ENCODE measurements at regions not wholly inside any gene's neighbourhood (a gene's known extent, or its start where the extent isn't known, plus 50 kb on each side); places are given as distances from the start of the nearest gene placed in this dataset.
"Not testable (repeated sequence)": the region's sequence is repeated elsewhere in the genome, so short reads cannot be mapped to it uniquely, and the experiment has no call there.

DNA sequence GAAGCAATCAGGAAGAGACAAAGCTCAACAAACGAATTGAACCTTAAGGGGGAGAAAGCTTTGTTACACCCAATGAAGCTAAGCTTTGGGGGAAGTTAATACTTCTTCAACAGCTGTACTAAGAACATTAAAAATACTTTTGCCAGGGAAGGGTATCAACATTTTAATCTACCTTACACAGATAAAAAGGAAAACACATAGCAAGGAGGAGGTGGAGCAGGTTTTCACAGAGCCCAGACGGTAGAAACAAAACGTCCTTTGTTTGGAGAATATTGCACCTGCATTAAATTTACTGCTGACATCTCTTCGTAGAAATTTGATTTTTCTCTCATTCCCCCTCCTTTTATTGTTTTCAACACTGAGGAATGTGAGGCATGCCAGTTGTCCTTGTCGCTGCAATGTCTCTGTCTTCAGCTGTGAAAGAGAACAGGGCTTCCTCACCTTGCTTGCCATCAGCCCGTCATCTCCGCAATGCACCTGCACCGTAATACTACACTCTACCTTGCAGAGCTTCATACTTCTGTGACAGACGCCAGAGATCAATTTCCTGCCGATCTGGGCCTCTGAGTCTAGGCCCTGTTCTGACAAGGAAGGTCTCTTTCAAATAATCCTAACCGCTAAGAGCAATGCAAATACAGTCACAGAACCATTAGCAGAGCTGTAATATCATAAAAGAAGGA is 270.8 kb downstream of the SPRY2 start:
- no peak for FAIRE-seq

DNA sequence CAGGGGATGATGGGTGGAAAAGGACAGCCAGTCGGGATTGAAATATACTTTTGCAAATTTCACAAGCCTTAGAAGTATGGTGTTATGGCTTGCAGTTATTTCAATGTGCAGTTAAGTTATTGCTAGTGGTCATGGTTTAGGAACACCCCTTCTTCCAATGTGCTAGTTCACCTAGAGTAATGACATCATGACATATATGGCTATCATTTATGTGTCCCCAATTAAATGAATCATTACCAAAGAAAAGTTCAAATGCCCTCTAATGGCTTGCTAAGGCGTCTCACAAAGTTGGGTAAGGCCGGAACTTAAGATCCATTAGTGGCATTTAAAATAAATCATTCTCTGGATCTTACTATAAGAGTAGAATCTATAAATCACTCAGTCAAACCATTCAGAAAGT is 271.6 kb downstream of the SPRY2 start:
- no peak for FAIRE-seq

DNA sequence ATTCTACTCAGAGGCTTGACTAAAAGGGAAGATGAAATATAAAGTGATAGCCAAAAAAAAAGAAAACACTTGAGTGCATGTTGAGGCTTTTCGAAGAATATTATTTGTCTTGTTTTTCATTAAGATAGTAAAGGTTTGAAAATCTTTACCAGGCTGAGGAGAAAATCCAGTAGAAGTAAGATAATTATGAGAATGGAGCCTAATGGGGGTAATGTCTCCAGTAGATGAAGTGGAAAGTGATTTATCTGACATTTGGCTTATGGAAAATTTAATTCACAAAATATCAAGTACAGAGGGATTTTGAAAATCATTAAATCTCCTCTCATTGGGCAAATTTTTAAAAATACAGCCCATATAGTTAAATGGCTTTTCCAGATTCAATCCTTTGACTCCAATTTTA is 274.9 kb downstream of the SPRY2 start:
- FAIRE-seq, result no peak

DNA sequence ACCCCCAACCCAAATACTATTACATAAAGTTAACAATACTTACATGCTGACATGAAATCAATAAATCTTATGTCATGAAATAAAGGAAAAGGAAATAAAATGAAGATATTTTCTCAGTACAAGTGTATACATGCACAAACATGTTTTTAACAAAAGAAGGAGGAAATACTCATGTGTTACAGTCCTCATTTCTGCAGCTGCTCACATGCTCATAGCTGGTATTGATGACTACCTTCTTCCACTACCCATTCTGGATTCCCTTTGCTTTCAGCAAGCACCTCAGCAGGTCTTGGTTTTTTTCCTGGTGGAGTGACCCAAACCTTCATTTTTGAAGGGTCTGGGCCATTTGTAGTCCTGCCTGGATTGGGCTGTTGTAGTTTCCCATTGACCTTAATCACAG is 278.5 kb downstream of the SPRY2 start:
- FAIRE-seq, result not testable (repeated sequence)

DNA sequence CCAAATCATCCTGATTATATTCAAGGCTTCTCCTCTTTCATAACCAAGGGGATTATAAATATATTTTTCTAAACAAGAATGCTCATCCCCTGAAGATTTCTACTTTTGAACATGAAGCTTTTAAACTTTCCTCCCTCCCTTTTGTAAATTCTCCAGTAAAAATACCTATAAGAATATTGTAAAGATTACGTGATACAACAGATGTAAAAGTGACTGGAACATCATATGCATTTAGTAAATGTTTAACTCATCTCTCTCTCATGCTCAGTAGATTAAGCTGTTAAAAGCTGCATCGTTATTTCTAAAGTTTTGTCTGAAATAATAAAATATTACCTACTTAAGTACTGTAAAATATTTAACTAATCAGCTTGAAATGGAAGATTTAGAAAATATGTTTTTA is 281.1 kb downstream of the SPRY2 start:
- FAIRE-seq, result no peak

DNA sequence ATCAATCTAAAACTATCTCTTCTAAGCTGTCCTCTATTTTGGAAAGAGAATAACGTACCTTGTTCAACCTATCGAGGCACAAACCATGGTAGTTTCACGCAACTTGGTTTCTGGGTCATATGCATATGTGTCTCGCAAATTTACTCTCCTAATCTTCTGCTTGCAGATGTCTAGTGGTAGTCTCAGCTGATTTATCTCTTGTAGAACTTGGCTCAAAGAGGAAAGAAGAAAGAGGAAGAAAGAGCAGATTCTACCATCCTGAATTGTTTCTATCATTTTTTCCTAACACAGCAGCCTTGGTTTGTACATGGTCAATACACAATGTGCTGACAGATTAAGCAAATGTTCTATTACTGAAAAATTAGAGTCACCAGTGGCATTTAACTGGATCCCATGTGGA is 282.3 kb downstream of the SPRY2 start:
- no peak for FAIRE-seq

DNA sequence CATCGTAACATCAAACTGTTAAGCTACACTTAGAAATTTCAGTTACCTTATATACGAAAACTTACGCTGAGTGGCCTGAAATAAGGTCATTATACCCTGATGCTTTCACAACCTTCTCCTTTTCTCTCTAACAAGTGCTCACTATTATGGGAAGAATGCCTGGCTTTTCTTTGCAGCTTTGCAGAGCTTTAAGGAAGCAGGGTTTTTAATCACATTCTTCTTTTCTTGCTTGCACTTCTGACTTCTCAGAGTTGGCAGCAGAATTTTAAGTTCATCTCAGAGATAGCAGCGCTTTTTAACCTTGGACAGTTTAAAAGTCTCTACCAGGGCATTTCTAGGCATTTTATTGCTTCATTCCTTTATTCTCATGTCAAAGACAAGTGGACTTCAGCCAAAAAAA is 285.1 kb downstream of the SPRY2 start:
- FAIRE-seq, result no peak

DNA sequence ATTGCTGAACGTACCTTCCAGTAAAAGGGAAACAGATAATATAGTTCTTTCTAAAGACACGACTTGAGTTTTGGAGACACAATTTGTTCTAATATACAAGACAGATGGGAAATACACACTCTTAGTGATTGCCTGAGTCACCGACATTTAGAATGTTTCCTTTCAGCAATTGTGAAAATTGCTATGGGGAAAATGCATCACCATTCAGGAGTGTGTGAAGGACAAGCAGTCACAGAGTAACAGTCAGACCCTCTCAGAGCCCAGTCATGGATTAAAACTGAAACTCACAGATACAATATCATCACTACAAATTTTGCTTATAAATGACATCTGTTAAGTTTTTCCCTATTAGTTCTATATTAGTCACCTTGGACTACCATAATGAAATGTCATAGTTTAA is 286.1 kb downstream of the SPRY2 start:
- no peak for FAIRE-seq

DNA sequence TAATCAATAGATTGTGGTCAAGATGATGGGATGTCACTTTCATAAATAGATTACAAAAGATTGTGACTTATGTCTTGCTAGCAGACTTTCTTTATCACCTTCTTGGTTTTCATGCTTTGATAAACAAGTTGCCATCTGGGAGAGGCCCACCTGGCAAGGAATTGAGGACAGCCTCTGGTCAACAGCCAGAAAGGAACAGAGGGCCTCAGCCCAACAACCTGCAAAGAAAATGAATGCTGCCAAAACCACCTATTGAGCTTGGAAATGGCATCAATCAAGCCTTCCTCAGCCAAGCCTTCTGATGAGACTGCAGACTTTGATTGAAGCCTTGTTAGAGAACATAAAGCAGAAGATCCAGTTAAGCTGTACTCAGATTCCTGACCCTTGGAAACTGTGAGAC is 288.6 kb downstream of the SPRY2 start:
- FAIRE-seq, result no peak

DNA sequence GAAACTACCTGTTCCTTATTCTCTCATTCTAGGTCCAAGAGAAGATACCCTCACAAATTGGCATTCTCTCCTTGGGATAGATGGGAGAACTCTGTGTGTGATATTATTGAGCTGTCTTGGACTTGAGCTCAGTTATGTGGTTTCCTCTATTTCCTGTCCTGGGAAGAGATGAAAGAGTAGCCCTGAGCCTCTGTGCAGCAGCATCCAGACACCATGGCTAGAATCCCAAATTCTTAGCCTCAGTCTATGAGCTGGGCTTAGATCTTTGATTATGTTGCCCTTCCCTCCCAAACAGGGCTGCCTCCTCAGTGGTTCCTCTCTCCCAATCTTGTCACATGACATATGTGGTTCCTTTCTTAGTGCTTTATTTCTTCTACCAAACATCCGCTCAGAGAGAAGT is 290.7 kb downstream of the SPRY2 start:
- no peak for FAIRE-seq

DNA sequence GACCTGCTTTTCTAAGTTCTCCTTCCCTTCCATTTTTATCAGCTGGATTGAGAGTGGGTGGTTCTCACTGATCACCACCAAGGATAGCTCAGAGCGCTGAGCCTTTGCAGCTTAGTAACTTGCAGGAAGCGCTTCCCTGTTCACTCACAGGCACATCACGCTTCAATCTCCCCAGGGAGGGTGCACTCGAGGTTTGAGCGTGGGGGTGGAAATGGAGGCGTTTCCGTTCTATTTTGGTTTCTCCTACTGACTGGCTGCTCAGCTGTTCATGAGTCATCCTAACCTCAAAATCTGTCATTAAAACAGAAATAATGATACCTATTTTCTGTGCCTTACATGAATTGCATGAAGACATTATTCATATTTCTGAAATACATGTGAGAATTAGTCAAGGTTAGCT is 292.1 kb downstream of the SPRY2 start:
- no peak for FAIRE-seq

DNA sequence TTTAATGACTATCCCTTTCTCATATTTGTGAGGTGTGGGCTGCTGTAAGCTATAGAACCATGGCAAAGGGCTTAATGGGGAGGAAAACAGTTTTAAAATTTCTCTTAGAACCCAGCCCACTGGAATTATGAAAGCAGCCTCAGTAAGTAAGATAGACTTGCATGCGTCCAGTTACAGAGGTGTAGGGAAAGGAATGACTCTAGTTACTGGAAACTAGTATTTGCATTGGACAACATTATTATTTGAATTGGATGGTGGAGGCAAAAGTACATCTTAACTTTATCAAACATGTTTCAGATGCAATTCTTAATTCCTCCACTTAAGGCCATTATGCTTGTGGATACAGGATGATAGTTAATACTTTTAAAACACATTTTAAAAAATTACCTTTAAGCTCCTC is 292.9 kb downstream of the SPRY2 start:
- FAIRE-seq, result no peak

DNA sequence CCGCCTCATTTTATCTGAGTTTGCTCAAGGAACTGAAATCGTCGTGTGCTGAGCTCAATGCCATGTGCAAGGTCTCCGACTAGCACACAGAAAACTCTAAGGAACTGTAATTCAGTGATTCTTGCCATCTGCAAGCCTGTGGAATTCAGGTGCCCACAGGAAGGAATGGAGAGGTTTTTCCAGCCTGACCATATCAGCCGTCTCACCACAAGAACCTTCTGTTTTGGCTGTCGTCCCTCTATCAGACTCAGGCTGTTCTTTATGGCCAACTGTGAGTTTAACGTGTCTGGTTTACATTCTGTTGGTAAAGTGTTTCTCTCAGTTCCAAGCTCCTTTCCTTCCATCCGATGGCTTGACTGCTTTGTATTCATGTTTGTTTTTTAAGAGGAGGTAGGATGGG is 293.5 kb downstream of the SPRY2 start:
- no peak for FAIRE-seq

DNA sequence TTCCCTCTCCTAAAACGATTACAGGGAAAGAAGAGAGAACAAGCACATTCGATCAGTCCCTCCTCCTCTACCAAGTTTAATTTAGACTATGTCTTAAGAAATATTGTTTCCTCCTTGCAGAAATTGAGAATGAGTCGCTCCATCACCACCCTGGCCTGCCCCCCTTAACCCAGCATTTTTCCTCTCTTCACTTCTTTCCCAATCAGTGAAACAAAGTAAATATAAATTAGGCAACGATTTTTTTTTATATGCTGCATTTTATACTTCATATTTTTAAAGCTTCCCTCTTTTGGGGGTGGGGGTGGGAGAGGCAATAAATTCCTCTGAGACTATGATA is 300.0 kb downstream of the SPRY2 start:
- no peak for FAIRE-seq

DNA sequence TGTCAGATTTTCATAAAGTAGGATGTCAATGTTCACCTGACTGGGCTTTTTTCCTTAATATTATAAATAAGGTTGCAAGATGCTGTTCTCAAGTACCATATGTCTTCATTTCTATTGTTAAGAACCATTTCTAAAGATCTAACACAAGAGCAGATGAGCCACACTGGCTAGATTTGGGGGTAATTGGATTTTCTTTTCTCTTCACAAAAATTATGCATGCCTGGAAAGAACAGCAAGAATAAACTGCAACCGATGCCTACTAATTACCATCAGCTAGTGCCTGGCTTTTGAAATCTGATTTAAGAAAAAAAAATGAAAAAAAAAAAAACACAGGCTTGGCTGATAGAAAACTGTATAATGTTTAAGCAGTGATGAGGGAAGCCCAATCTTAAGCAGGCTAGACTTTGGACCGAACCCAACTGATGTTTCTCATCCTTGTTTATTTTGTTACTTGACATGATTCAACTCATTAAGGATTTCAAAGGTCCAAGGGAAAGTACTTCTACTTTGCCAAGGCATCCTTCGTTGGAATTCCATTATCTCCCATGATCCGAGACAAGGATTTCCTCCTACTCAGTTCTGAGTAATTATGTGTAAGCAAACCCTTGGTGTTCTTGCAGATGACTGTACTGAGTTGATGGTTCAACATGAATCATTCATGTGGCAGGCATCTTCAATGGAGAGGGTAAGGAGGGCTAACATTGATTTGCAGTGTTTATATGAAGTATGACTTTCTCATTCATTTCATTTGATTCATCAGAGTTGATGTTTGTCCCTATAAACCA is 300.5 kb downstream of the SPRY2 start:
- FAIRE-seq, result no peak

DNA sequence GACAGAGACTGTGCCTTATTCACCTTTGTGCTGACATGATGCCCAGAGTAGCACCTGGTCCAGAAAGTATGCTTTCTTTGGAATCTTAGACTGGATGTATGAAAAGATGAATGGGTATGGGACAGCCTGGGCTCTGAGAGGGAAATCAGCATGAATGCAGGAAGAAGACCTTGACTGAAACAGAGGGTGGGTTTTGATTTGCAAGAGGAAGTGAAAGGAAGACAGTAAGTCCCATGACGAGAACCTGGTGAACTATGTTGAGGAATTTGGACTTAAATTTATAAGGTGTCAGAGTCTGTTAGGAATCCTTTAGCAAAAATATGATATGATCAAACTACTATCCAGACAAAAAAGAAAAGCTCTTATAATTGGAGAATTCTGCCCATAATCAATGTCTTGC is 301.9 kb downstream of the SPRY2 start:
- FAIRE-seq, result no peak

DNA sequence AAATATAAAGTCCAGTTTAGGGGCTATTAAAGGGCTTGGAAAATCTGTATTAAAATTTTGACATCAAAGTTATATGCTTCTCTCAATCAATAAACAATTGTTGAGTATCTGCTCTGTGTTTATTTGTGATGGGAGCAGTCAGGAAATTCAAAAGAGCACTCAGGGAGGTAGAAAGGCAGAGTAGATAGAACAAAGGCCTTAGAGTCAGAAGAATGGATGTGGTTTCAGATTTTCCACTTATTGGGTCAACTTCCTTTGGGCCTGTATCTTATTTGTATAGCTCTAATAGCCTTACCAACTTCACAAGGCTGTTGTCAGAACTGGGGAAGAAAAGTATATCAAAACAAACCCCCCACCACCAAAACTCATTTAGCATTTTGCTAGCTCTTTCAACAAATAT is 302.6 kb downstream of the SPRY2 start:
- FAIRE-seq, result no peak

DNA sequence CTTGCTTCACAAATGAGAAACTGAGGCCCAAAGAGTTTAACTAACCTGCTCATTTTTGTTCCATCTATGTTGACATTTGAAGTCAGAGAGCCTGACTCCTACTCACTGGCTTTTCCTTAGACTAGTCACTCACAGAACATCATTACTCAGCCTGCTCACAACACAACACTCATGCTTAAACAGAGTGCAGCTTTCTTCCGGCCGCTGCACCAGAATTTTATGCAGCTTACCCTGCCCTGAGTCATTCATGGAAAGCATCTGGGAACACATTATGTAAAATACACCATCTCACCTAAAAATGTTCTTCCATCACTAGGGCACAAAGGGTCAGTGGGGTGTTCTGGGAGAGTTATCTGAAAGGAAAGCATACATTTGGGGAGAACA is 303.4 kb downstream of the SPRY2 start:
- no peak for FAIRE-seq

DNA sequence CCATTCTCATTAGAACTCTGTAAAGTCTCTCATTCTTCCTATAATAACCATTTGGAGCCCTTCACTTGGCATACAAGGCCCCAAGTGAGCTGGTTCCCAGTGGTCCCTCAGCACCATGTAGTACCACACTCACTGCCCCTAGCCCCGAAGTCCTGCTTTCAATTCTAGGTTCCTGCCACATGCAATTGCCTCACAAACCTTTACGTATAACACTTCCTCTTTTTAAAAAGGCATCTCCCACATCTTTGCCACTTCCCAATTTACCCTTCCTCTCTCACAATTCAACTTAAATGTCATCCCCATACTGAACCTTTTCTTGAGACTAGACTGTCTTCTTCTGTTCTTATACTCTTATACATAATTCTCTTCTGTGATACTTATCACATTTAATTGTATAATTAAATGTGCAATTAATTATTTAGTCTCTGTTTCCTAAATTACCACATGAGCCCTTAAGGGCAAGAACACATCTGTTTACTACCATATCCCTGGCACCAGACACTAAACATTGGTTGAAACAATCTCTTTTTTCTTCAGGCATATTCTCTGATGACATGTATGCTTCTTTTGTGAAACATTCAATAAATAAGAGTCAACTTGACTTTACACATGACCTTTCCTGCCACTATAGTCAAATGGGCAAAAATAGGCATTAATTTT is 304.0 kb downstream of the SPRY2 start:
- no peak for FAIRE-seq

DNA sequence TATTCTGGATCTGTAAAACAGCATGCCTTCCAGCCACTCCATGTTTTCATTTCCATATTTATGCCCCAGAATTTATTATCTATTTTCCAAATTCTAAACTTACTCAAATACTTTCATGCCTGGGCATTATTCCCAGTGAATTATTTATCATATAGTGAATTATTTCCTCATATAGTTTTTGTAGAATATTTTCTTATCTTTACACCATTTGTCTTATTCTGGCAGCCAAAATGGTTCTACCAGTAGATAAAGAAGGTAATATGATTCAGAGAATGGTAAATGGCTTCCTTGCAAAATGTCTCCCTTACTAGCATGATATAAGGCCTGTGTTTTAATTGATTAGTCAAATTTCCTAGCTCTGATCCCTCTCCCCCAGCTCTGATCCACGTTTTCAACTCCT is 305.8 kb downstream of the SPRY2 start:
- no peak for FAIRE-seq

DNA sequence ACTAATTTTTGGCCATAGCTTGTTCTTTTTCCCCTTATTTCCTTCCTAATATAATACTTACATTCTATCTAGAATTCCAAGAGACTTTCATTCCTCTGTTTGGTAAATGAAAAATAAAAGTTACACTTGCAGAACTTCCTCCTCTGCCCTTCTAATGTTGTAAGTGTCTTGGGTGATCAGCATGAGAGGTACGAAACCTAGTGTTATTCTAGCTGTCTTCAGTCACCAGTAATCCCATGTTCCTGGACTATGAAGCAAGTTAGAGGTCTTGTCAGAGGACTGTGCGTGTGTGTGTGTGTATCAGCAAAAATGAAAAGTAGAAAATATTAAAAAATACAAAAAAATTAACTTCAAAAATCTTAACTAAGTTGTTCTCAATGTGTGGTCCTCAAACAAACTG is 307.0 kb downstream of the SPRY2 start:
- no peak for FAIRE-seq

DNA sequence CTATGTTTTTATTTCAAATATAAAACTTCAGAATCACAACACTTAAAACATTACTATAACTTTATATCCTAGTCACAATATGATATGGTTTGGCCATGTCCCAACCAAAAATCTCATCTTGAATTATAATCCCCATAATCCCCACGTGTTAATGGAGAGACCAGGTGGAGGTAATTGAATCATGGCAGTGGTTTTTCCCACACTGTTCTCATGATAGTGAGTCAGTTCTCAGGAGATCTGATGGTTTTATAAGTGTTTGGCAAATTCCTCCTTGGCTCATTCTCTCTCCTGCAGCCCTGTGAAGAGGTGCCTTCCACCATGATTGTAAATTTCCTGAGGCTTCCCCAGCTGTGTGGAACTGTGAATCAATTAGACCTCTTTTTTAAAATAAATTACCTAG is 307.6 kb downstream of the SPRY2 start:
- no peak for FAIRE-seq

DNA sequence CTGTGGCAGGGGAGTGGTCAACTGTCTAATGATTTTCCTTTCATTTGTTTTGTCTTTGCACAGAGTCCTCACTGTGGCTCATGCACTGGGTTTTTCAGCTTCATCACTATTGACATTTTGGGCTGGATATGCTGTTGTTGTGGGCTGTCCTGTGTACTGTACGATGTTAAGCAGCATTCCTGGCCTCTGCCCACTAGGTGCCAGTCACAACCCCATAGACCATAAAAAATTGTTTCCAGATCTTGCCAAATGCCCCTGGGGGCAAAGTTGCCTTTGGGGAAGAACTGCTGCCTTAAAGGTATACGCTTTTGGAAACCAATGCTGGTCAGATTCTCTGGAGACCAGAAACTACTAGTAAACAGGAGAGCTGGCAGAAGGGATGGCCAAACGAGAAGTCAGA is 310.4 kb downstream of the SPRY2 start:
- FAIRE-seq, result no peak

DNA sequence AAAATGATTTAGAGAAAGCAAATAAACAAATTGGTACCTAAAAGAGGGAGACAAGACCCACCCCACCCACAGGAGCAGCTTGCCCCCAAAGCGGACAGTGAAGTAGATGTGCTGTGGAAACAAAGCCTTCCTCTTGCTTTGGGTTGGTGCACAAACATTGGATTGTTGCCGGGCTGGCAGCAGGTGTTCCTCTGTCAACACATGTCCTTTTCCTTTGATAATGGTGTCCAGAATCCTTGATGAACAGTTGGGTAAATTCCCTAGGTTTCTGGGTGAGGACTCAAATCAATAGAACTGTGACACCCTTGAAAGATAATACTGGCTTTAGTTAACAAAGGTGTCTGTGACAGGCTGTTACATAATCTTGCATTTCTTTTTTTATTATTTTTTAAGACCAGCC is 311.8 kb downstream of the SPRY2 start:
- no peak for FAIRE-seq

DNA sequence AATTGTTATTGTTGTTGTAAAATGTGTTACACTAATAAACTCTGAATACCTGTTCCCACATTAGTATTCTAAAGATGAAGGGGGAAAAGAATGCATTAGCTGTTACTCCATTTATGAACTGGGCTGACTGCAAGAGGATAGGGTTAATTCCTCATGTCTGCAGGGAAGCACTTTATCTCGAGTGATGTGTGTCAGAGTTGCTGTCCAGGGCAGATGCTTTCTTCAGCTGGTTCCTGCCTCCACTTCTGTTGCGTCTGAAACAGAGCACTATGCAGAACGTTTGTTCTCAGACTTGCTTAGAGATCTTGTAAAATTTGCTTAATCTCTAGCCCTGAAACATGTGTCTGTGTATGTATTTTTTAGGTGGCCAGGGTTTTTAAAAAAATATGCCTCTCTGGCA is 318.8 kb downstream of the SPRY2 start:
- no peak for FAIRE-seq
